HT1080 (cell line): ENCODE measurements at regions not wholly inside any gene's neighbourhood (a gene's known extent, or its start where the extent isn't known, plus 50 kb on each side); places are given as distances from the start of the nearest gene placed in this dataset.
"Not testable (repeated sequence)": the region's sequence is repeated elsewhere in the genome, so short reads cannot be mapped to it uniquely, and the experiment has no call there.

ENCODE experiments used
- DNase-seq: peaks from one replicate; pipeline ENCODE4 v3.0.0-alpha.2; 2015; ENCODE audit warnings: low read depth

DNA sequence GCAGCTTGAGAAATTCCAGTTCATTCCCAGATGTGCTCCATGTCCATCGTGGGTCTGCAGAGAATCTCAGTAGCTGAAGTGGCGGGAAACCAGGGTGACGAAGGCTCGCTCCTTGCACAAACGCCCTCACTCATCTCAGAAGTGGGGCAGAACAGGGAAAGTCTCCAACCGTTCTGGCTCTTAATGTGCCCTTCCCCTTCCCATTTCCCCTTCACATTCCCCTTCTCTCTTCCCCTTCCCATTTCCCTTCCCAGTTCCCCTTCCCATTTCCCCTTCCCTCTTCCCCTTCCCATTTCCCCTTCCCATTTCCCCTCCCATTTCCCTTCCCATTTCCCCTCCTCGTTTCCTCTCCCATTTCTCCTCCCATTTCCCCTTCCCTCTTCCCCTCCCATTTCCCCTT lies 108.5 kb downstream of the OLFM1 start:
- DNase-seq = not testable (repeated sequence)

DNA sequence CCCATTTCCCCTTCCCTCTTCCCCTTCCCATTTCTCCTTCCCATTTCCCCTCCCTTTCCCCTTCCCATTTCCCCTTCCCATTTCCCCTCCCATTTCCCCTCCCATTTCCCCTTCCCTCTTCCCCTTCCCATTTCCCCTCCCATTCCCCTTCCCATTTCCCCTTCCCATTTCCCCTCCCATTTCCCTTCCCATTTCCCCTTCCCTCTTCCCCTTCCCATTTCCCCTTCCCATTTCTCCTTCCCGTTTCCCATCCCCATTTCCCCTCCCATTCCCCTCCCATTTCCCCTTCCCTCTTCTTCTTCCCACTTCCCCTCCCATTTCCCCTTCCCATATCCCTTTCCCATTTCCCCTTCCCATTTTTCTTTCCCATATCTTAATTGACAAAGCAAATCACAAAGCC lies 109.0 kb downstream of the OLFM1 start:
- no peak for DNase-seq

DNA sequence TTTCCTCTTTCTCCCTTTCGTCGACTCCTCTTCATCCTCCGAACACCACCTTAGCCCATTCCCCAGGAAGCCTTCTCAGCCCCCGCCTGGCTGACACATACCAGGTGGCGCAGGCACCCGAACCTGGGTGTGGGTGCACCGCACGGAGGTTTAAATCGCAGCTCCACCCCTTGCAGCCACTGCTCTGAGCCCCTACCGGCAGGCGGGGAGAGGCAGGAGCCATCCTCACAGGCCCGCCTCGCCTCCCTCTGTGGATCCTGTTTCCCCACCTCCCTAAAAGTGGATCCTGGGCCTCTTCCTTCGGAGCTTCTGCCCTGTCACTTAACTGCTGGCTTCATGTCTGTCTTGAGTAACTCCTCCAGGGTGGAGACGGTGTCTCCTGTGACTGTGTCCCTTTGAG lies 110.7 kb downstream of the OLFM1 start:
- no peak for DNase-seq

DNA sequence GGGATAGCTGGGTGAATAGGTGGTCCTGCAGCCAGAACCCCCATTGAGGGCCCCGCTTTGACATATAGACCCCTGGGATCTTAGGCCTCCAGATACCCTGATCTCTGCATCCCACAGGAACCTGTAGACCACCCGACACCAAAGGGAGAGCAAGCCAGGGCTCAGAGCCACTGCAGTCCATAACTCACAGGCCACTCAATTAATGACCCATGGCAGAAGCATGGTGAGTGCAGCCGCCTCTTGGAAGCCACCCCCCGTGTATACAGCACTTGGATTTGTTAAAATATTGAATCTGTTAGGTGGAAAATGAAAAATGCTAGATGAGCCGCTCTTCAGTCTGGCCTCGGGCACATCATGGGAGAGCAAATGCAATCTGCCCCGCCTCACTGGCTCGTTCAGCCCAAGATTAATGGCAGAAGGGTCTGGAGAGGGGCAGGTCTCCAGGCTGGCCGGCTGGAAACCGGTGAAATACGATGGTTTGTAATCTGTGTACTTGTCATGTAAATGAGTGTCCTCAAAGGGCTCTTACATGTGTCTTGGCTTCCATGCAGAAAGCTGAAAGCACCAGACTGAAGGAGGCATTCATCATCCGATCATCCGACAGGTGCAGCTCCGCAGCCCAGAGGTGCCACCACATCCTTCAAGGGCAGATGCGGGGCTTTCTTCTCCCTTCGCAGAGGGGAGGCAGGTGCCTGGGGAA lies 111.3 kb downstream of the OLFM1 start:
- DNase-seq = no peak

DNA sequence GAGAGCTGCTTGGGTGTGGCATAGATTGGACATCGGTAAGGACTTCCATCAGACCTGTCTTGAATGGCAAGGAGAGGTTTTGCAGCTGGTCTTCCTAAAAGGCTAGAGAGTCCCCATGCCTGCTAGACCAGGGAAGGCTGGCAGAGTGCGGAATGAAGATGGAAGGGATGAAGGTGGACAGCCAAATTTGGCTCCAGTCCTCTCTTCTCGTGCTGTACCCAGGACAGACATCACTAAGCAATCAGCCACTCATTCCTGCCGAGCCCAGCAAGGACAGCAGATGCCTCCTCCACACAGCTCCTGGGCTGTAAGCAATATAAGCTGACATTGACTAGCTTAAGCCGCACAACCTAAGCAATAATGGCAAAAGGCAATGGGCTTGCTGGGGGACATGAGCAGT lies 112.0 kb downstream of the OLFM1 start:
- no peak for DNase-seq

DNA sequence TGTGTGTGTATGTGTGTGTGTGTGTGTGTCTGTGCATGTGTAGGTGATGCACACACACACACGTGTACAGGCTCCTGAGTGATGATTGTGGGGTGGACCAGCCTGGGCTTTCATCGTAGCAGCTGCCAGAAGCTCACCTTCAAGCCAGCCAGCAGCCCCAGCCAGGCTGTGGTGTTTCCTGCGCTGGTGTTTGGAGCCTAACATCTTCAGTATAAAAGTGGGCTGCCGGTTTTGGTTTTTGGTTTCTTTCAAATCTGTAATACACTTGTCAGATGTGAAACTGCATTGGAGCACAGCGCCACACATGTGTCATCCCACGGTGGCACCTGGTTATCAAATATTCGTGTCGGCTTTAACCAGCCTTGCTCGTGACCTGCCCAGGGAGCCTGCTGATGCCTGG lies 114.2 kb downstream of the OLFM1 start:
- no peak for DNase-seq

DNA sequence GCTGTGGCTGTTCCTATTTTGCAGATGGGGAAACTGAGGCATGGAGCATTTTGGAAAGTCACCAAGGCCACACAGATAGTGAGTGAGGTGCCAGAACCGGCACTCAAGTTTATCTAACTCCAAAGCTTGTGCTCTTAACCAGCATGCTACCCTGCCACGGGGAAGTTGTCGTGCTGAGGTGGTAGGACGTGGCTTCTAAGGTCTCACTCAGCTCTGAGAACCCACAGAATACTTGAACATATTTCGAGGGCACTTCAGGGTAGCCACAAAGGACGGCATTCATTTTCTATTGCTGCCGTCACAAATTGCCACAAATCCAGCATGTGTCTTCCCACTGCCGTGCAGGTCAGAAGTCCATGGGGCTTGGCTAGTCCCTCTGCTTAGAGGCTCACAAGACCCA lies 116.7 kb downstream of the OLFM1 start:
- no peak for DNase-seq

DNA sequence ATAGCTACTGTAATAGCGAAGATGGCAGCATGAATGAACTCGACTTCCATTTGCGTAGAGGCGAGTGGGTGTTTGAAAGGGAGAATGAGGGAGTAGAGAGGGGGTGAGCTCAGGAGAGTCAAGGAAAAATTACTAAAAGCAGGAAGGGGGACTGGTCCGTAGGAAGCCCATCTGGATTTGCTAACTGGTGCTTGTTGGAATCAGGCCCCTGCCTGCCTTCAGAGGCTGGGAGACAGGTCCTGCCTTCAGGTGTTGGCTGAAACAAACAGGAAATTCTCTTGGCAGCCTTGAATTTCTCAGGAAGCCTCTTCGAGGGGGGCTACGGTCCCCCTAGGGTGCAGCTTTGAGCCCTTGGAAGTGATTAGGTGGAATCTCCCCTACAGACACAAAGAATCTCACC lies 121.7 kb downstream of the OLFM1 start:
- DNase-seq = no peak

DNA sequence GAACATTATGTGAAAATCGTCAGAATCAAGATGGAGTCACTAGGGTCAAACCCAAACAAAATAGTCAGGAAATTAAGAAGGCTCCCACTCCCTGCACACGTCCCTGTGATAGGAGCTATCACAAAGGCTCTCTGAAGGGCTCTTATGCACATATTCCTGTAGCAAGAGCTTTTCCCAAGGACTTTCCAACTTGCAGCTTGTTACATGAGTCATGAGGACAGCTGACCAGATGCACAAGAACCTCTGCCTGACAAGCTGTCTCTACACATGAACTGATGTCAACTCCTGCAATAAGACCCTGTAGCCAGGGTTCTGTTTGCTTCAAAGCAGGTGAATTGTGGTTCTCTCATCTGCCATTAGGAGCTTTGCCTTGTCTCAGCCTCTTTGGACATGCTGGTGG lies 122.4 kb downstream of the OLFM1 start:
- DNase-seq = no peak

DNA sequence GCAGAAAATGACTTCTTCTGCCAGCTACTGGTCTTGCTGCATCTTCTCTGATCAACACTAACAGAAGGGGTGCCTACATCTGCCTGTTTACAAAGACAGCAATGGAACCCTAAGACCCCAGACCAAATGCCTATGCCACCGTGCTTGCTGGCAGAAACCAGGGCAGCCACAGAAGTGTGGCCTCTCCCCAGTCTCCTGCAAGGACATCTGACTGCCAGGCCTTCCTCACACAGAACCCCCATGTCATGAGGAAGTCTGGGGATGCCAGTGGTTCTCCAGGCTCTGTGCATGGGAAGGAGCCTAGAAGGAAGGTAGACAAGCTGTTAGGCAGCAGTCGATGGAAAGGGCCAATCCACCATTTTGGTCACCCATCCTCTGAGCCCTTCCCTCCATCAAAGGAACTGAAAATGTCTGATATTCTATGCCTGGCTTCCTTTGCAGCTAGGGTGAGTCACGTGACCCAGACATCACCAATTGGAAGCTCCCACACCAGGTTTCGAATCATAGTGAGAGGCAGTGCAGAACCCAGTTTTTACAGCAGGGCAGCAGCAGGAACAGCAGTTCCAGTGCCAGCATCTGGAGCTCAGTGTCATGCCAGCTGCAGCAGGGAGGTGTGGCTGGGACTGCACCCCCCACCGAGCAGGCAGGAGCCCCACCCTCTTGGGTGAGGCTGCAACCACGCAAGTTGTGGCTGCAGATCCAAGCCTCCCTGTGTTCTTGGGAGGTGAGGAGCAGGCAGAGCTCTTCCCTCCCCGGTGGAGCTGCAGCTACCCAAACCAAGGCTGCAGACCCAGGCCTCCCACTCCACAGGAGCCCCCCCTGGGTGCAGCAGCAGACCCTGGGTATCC lies 123.4 kb downstream of the OLFM1 start:
- no peak for DNase-seq

DNA sequence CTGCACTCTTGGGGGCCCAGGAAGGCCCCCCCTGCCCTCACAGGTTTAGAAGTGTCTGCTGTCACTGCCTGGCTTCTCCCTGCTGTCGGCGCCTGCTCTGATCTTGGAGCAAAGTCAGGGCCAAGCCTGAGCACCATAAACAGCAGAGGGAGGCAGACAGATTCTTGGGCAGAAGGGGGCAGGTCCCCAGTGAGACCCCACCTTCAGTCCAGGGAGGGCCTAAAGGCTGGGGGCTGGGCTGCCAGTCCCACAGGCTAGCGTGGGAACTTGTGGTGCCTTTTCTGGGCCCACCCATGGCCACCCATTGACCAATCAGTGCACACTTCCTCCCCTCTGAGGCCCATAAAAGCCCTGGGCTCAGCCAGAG lies 124.0 kb downstream of the OLFM1 start:
- no peak for DNase-seq

DNA sequence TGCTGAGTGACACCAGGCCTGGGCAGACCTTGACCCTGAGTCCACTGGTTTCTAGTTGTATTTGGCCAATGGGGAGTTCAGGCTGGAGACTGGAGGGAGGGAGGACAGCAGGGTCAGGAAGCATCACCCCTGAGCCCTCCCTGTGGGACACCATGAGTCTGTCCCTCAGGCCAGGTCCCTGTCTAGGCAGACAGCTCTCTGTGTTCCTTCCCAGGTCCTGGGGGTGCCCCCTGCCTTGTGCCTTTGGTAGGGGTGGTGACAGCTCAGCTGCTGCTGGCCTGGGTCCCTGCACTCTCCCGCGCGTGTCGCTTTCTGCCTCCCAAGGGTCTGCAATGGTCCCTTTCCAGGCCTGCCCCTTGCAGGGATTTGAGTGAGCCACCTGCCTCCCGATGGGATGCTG lies 125.5 kb downstream of the OLFM1 start:
- DNase-seq = no peak

DNA sequence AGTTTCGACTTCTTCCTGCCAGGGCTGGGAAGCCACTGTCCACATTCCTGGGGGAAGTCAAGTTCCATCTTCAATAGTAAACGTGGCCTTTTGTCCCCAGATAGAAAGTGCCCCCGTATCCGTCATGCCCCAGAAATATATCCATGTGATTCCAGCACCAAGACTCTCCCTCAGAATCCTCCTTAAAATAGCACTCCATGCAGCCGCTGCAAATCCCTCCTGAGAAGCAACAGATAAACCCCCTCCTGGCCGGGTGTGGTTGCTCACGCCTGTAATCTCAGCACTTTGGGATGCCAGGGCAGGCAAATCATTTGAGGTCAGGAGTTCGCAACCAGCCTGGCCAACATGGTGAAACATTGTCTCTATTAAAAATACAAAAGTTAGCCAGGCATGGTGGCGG lies 126.1 kb downstream of the OLFM1 start:
- no peak for DNase-seq

DNA sequence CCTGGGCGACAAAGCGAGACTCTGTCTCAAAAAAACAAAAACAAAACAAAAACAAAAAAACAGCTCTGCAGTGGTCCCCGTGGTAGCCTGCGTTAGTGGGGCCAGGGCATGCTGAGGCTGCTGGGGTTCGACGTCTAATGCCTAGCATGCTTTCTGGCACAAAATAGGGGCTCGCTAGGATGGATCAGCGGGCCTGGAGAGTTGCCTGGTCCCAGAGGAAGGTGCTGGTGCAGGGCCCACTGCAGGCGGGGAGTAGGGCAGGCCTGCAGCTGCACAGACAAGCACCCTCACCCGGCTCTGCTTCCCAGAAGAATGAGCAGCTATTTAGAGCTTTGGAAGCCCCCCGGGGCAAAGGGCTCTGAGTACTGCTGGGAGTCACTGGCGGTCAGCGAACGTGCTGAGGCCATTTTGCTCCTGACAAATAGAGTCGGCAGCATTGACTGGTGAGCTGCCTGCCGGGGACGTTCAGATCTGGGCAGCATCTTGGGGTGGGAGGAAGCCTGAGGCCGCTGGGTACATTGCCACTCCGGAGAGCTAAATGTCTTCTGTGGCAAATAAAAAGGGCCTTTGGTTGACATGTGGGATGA lies 126.7 kb downstream of the OLFM1 start:
- DNase-seq = no peak

DNA sequence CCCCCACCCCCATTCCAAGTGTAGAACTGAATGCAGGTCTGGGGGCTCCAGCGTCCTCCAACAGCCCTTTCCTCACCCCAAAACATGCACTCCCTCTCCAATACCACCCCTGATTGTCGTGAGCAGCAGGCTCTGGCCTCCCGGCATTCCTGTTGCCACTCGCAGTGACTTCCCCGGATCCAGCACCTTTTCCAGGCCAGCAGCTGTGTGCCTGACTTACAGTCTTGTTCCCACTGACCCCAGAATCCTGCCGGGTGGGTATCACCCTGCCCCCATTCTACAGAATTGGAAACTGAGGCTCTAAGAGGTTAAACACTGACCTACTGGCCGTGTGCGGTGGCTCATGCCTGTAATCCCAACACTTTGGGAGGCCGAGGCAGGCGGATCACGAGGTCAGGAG lies 127.2 kb downstream of the OLFM1 start:
- DNase-seq = no peak

DNA sequence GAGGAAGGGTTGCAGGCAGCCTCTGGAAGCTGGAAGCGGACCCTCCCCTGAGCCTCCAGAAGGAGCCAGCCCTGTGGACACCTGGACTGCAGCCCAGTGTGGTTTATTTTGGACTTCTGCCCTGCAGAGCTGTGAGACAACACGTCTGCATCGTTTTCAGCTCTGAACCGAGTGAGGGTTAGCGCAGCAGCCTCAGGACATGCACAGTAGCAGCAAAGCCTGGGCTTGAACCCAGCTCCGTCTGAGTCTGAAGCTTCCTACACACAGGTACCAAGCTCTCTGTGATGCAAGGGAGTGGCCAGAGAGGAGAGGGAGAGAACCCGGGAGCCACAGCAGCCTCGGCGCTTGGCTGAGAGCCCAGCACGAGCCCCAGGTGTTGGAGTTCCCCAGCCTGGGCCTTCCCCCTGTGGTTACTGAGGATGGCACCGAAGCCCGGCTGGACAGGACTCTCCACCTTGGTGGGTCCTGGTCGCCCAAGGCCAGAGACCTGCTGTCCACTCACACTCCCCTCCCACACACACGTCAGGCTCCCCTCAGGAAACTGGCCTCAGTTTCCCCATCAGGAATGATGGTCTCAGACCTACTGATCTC lies 128.2 kb downstream of the OLFM1 start:
- no peak for DNase-seq

DNA sequence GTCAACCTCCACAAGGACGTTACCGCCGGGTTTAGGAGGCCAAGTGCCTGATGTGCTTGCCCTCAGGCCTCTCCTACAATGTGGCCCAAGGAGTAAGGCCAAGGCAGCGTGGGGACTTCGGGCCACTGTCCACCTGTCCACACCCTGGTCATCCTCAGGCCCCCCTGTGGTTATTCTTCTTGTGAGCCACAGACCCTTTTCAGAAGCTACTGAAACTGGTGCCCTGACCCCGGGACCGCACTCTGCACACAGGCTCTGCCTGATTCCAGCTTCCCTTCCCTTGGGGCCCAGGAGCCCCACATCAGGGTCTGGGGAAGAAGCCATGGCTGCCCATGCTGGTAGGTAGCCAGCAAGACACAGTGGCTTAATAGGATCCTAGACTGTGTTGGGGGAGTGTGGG lies 128.8 kb downstream of the OLFM1 start:
- DNase-seq = no peak

DNA sequence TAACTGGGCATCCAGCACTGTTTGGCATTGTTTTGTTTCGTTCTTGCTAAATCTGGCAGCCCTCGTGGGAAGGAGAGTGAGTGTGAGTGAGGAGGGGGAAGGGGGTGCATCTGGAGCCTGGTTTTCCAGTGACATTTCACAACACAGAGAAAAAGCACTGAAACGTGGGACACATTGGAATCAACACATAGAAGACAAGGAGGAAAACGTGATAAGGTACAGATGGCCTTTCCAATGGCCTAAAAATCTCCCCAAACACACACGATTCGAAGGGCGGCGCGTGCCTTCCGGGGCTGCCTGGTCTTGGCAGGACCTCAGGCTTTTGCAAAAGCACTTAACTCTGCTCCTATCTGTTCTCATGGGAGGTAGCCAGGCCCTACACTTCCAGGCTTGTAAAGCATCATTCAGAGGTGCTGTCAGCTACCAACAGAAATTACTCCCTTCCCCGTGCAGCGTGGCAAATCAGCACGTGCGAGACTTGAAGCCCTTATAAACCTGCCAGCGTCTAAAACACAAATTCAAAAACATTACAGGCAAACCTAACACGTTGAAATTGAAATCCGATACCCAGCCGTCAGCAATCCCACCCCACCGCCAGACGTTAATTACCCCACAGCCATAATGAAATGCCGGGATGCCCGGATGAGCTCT lies 129.4 kb downstream of the OLFM1 start:
- DNase-seq = no peak

DNA sequence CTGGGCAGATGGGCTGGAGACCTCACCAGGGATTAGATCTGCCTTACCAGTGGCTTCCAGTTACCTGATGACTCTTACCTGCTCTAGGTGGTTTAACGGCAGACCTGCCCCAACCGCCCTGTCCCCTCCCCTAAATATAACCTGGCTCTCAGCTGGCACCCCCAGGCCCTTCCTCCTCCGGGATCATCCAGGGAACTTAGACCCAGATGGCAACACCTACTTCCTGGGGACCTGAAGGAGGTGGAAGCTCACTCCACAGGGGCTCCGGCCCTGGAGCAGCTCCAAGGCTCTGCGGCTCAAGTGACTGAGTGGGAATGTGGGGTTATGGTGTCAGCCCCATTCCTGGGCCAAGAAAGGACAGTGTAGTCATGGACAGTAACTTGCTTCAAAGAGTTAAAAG lies 130.4 kb downstream of the OLFM1 start:
- DNase-seq = no peak

DNA sequence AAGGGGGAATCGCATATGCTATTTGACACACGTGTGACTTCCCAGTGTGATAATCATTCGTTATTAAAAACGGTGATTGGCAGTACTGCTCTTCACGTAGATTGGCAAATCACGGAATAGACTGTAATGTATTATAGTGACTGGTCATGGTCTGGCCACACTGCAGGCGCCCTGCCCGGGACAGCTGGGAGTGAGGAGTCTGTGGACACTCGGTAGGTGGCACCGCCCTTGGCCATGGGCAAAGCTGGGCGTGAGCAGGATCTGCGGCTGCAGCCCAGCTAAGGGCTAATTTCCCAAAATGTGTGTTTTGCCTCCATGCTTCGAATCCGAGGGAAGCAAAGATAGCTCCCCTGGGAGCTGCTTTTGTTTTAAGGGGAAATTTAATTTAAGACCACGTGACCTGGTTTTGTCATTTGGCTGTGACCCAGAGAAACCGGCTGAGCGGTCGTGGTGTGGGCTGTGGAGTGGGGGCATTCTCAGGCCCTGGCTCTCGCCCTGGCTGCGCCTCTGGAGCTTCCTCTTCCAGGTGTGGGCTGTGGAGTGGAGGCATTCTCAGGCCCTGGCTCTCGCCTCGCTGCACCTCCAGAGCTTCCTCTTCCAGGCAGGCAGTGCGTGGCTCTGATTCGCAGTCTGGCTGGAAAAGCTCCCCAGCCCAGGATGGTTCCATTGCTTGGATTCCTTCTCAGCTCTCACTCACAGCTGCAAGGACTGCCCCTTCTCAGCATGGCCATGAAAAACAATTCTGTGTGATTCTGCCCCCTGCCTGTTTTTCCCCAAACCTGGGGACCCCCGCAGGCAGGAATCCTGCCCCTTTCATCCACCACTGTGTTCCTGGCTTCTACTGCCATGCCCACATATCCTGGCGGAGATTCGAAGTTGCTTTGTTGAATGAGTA lies 131.1 kb downstream of the OLFM1 start:
- DNase-seq = no peak
